Tongue (tissue), 1 donor: ENCODE measurements at regions not wholly inside any gene's neighbourhood (a gene's known extent, or its start where the extent isn't known, plus 50 kb on each side); places are given as distances from the start of the nearest gene placed in this dataset.
"Not testable (repeated sequence)": the region's sequence is repeated elsewhere in the genome, so short reads cannot be mapped to it uniquely, and the experiment has no call there.

Experiments used
- DNase-seq: peaks from one replicate; pipeline ENCODE4 v3.0.0-alpha.2; 2015

DNA sequence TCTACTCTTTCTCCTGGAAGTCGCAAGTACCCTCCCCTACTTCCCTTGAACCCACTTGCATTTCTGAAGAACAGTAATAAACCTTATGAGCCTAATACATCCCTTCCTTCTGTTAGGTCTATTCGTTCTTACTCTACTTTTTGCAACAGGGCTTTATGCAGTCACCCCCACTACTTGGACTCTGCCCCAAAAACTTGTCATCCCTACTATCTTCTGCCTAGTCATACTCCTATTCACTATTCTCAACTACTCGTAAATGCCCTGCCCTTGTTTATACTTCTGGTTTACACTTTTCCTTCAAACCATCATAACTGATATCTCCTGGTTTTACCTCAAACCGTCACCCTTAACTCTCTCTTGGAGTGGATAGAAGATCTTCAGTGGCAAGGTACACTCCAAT is 55.2 kb upstream of the SLIT2 start:
- no peak for DNase-seq

DNA sequence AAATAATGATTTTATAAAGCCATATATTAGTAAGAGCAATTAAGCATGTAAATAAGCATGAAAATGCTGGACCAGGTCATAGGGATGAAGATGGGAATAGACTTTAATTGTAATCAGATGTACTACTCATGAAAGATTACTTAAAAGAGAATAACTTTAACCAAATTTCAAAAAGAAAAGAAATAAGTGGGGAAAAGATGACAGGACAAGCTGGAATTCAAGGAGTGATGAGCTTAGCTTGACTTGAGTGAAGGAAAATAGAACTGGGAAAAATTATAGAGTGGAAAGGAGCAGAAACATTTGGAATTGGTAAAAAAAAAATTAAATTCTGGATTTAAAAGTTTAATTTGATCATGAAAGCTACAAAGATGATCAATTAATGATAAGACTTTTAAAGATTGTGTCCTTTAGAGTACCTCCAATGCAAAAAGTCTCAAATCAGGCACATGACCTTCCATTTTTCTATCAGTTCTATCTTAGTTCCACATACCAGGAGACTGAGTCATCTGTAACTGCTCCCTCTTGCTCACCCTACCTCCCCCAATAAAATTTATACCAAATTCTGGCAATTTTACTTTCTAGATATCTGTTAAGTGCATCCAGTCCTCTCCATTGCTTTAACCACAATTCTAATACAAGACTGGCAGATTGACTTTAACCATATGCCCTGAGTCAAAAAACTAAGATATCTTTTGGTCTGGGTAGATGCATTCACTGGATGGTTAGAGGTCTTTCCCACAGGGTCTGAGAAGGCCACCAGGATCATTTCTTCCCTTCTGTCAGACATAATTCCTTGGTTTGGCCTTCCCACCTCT is 56.4 kb upstream of the SLIT2 start:
- no peak for DNase-seq

DNA sequence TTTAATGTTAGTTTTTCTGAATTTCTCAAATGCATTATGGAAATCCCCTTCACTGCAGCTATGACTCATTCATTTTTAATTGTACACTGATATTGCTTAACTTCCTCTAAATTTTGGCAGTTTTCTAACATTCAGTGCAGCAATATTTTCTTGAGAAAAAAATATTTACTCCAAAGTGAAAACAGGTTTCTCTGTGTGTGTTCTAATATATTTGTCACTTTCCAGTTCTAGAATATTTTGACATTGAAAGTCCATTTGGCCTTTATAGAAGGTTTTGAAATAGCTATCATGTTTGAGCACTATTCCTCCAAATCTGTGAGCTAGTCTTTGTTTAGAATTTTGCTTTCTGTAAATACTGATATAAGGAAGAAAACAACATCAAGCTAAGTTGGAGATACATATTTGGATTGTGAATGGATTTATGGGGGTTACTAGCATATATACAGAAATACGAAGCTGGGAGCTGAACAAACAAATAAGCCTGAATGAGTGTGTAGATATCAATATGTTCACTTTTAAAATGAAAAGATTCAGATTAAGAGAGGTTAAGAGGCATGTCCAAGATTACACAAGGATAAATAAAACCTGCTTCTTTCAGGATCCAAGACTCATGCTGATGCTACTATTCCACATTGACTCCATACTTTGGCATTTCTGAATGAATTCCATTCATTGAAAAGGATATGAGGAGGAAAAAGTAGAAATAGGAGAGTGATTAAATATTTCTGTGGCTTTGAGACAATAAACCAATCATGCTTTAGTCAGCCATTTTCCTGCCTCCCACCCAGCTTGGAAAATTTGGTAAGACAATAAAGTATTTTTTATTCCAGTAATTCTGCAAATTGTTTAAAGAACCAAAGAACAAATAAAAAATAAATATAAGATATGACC is 57.3 kb upstream of the SLIT2 start:
- peak; percentile 34 for DNase-seq

DNA sequence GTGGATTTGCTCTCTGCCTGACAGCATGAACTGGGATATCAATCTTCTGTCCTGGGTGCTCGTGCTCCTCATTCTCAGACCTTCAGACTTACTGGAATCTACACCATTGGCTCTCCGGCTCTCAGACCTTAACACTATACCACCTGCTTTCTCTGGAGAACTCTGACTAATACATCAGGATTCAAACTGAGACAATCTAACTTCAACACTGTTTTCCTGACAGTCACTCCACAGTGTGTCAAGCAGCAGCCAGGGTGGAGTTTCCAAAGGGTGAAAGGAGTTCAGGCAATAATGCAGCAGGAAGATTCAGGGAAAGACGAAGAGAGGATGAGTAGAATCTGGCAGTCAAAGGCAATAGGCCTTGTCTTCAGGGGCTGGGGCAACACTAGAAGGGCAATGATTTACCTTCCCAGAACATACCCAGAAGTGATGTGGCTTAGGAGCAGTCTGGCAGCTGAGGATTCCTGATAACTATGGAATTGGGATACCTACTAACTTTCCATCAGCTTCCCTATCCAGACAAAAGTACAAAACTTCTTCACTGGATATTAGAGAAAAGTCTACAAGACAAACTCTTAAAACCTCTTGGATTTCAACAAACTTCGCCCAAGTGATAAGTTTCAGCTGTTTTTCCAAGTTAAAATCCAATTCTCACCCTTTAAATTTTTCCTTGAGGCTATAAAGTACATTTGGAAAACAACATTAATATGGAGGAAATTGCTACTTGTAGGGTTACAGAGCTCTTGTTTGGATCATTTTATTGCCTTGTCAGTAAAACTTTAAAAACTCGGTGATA is 58.4 kb upstream of the SLIT2 start:
- no peak for DNase-seq

DNA sequence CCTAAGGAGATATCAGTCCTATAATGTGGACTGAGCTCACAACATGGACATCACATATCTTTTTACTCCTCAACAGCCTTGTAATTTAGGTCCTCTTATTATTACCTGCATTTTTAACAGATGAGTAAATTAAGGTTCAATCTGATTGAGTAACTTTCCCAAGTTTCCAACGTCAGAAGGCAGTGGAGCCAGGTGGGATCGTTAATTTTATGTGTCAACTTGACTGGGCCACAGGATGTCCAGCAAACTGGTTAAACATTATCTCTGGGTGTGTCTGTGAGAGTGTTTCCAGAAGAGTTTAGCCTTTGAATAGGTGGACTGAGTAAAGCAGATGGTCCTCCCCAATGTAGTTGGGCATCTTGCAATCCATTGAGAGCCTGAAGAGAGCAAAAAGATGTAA is 59.0 kb upstream of the SLIT2 start:
- DNase-seq = no peak

DNA sequence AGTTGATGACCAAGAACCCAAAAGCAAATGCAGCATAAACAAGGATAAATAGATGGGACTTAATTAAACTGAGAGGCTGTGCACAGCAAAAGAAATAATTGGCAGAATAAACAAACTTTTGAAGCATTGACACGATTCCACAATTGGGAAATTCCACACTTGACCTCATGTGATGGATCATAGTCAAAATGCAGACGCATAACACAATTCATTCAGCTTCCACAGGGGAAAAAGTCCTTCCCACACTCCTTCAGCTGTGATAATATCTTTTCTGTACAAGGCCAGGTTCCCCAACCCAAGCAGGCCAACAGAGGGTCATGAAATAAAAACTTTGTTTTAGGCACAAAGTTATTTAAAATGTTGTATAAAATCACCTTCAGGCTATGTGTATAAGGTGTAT is 66.6 kb upstream of the SLIT2 start:
- DNase-seq = no peak

DNA sequence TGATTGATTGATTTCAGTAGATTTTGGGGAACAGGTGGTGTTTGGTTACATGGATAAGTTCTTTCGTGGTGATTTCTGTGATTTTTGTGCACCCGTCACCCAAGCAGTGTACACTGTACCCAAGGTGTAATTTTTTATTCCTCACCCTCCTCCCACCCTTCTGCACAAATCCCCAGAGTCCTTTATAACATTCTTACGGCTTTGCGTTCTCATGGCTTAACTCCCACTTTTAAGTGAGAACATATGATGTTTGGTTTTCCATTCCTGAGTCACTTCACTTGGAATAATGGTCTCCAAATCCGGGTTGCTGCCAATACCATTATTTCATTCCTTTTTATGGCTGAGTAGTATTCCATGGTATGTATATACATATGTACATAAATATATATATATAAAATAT is 68.6 kb upstream of the SLIT2 start:
- not testable (repeated sequence) for DNase-seq

DNA sequence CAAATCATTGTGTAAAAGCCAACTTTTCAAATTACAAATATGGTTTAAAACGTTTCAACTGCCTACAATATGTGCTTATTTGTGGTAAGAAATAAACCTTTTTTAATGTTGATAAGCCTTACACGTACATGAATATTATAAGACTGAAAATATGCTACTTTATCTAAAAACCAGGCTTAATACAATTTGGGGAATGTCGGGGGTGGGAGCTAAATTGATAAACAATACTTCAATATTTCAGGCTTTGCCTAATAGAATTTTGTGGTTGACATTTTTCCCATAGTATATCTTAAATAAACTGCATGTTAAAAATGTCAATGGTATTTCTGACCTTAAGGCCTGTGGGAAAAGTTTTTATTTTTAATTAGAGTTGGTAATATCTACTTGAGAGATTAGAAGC is 69.8 kb upstream of the SLIT2 start:
- no peak for DNase-seq

DNA sequence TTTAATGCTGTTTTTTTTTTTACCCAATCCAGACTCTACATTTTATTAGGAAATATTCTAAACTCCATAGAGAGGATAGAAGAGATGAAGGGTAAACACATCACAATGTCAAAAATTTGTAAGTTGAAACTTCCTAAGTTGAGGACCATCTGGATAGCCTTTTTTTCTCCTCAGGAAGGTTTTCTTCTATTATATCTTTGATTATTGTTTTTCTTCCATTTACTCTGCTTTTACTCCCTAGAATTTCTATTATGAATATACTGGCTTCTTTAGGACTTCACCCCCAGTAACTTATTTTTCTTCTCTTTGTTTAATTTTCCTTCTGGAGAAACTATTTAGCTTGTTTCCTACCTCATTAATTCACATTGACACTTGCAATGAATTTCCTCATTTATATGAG is 71.2 kb upstream of the SLIT2 start:
- DNase-seq = no peak

DNA sequence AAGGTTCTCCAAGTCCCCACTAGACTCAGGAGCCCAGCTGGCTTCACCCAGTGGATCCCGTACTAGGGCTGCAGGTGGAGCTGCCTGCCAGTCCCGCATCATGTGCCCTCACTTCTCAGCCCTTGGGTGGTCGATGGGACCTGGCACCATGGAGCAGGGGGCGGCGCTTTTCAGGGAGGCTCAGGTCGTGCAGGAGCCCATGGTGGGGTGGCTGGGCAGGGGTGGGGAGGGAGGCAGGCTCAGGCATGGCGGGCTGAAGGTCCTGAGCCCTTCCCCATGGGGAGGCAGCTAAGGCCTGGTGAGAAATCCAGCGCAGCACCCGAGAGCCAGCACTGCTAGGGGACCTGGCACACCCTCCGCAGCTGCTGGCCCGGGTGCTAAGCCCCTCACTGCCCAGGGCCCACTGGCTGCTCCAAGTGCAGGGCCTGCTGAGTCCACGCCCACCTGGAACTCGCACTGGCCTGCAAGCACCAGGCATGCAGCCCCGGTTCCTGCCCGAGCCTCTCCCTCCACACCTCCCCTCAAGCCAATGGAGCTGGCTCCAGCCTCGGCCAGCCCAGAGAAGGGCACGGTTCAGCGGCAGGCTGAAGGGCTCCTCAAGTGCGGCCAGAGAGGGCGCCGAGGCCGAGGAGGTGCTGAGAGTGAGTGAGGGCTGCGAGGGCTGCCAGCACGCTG is 72.7 kb upstream of the SLIT2 start:
- no peak for DNase-seq

DNA sequence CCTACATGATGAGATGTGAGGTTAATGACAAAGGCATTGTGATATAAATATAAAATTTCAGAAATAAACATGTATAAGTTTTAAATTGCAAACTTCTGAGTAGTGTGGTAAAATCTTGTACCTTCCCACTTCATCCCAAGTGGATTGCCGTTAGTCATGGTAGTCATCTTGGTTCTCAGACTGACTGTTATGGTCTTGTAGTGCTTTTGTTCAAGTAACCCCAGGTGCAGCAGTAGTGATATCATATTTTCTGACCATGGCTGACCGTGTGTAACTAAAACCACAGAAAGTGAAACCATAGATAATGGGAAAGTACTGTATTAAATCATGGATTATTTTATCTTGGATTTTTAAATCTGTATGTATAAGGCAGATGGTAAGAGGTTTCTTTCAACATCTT is 74.8 kb upstream of the SLIT2 start:
- DNase-seq = no peak

DNA sequence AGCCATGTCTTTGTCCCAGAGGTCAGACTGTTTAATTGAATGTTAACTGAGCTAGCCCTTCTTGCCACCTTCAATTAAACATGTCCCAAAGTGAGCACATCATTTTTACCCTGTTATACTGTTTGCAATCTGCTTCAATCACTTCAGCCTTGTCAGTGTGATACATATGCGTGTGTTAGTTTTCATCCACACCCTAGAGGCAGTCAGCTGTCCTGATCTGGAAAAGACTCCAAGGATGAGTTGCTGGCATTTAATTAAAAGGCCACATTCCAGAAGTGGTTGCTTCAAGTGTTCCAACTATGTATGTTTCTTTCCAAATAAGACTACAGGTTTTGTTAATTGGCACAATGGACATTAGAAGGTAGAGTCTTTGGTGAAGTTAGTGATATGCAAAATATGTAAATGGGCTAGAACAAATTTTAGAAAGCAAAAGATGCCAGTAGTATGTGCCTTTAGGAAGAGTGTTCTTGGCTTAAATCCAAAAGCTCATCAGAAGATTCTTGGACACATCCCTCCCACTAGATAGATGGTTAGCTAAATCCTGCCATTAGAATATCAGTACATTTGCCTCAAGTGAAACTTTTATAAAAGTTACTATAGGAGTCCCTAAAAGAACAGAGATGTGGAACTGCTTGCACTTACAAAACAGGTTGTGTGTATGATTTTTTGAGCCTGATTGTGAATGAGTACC is 79.5 kb upstream of the SLIT2 start:
- DNase-seq = no peak

DNA sequence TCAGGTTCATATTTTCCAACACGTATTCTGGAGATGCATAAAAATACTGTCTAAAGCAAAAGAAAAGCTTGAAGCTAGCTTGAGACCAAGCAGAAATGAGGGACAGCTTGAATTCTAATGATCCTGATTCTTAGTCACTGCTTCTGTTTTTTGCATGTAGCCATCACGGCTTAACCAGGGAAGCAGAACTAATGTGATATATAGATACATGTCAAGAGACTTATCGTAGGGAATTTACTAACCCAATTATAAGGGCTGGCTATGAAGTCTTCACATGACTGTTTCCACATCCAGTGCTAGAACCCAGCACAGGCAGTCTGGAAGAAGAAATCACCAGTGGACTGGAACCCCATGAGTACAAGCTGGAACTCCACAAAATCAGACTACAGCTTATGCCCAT is 85.2 kb upstream of the SLIT2 start:
- DNase-seq = no peak

DNA sequence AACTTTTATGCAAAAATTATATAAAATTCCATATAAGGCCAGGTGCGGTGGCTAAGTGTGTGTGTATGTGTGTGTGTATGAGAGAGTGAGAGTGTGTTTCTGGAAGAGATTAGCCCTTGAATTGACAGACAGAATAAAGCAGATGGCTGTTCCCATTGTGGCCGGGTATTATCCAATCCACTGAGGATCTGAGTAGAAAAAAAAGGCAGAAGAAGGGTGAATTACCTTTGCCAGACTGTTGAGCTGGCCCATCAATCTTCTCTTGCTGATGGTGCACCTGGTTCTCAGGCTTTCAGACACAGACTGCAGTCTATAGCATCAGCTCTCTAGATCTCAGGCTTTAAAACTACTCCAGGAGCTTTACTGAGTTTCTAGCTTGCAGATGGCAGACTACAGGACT is 92.2 kb upstream of the SLIT2 start:
- DNase-seq = peak; percentile 18

DNA sequence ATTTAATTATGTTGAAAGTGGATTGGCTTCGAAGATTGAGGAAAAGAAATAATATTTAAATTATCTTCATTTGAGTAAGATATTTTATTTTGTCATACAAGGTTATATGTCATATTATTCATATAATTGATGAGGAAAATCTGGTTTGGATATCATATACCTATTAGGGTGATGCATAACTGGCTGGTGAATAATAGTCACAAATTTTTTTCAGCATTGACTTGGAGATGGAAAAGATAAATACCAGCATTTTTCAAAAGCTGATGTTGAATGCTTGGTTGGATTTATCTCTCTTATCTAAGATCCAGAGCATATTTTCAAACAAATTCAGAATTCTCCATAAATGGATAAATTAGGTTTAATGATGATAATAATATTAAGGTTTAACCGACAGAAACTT is 93.5 kb upstream of the SLIT2 start:
- no peak for DNase-seq

DNA sequence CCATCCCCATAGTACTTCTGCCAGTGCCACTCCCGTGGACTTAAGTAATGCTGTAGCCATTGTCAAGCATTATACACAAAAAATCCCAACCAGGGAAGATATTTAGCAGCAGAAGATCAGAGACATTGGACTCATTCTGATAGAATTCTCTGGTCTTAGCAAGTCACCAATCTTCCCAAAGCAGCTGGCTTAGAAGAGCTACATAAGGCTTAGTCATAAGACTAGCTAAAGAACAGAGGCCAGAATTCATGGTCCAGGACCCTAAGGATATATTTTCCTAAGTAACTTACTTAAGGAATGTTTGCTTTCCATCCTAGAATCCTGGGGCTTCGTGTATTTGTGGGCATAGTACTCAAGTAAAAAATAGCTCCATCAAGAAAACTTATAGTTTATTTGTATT is 100.3 kb upstream of the SLIT2 start:
- DNase-seq = no peak

DNA sequence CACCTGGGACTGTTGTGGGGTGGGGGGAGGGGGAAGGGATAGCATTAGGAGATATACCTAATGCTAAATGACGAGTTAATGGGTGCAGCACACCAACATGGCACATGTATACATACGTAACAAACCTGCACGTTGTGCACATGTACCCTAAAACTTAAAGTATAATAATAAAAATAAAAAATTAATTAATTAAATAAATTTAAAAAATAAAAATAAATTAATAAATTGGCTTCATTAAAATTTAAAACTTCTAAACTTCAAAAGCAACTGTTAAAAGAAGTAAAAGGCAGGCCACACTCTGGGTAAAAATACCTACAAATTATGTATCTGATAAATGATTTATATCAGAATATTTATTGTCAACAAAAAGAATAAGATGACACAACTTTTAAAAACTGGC is 102.6 kb upstream of the SLIT2 start:
- DNase-seq = not testable (repeated sequence)

DNA sequence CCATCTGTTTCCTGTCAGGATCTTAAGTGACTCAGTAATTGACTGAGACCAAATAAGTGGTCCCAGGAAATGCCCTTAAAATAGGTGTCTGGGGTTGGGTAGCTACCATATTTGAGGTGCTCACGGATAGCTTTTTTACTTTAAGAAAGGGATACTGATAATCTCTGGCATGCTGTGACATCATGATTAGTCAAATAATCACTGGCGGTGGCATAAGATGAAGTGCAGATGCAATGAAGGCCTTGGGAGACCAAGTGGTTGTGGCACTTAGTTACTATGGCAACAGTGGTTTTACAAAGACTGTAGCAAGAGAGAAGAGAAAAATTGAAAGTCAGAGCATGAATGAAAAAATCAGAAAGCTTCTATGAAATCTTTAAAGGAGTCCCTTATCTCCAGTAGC is 114.5 kb upstream of the SLIT2 start:
- no peak for DNase-seq

DNA sequence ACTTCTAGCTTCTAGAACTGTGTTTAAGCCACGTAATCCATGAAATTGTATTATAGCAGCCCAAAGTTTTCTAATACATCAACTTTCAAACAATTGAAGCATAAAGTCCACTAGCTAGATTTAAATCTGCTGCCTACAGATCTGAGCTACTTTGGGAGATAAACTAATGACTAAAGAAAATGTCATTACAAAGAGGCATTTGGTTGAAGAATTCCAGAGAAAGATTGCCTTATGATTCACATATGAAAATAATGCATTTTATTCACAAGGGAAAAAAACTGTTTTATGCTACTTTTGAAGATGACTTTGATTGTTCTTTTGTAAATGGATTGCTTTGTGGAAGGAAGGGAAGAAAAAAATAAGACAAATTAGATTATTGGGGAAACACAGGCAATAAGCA is 124.1 kb upstream of the SLIT2 start:
- DNase-seq = no peak

DNA sequence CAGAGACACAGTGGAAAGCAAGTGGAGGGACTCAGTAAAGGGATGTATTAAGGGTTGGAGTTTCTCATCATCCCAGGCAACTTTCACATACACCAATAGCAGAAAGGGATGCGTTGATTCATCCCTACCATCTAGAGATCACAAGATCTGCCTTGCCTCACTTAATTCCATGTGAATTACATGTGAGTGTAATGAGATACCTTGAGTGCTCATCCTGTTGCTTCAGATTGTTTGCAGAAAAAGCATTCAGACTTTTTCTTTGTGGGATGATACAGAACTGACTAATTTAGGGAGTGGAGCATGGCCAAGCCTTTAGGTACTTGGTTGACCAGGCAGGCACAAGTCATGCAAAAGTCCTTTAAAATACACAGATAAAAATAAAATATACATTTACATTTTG is 124.8 kb upstream of the SLIT2 start:
- no peak for DNase-seq

DNA sequence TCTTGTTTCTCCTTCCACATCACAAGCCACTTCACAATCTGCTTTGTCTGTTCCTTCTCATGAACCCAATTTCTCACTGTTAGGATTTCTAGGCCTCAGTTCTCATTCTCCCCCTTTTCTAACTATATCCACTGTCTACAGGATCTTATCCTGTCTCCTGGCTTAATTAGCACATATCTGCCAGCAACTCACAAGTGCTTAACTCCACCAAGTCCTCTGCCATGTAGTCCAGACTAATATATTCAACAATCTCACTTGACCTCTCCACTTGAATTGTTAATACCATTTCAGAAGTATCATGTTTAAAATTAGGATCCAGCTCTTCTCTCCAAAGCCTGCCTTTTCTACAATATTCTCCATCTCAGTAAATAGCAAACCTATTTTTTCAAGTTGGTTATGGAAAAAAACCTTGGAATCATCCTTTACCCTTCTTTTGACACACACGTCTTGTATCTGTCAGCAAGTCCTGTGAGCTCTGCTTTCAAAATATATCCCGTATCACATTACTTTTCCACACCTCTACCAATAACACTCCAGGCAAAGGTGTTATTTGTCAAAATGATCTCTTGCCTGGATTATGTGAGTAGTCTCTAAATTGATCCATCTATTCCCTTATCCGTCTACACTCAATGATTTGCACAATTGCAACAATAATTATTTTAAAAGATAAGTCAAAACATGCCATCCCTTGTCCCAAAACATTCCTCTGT is 127.2 kb upstream of the SLIT2 start:
- DNase-seq = no peak
